K562 (cell line): ENCODE measurements at regions not wholly inside any gene's neighbourhood (a gene's known extent, or its start where the extent isn't known, plus 50 kb on each side); places are given as distances from the start of the nearest gene placed in this dataset.

Source experiments
- ATAC-seq: fragments of 200-7000 bp; cut with Tn5 transposase; 3 replicates; pipeline ENCODE4 v1.9.1; 2020; ENCODE audit warnings: moderate library complexity
- BruUV-seq: library from RNA; stranded (reverse); fragments of 400-500 nt; replicated peaks from 2 replicates; lab custom pipeline; 2021; lab: Mats Ljungman, UMichigan
- CTCF ChIA-PET: fragments of 300-600 bp; formaldehyde crosslinking; extraction: SDS; loops from one replicate; lab custom pipeline; 2021; ENCODE audit warnings: low intra/inter-chr PET ratio; lab: Yijun Ruan, JAX
- POLR2A ChIA-PET: fragments of 300-600, 350-650 bp; sonication (Branson Sonifier 250); formaldehyde crosslinking; extraction: SDS; loops from one replicate; lab custom pipeline; 2021; ENCODE audit warnings: antibody characterized with exemption, inconsistent platforms; lab: Yijun Ruan, JAX
- DNase-seq, 4 experiments: peaks; one replicate each; pipeline versions ENCODE4 v3.0.0 to v3.0.0-alpha.2; 2011 to 2018; ENCODE audit warnings: low spot score in 3 of 4, mixed read lengths in 3 of 4; ENCODE audit errors: extremely low read depth in 1 of 4
- FAIRE-seq: peaks from 2 replicates; lab custom pipeline; 2011; peaks lifted over from hg19 to GRCh38; lab: Jason Lieb, UNC
- H2AFZ ChIP-seq: 2 replicates; pipeline ENCODE4 v1.6.0; 2011; ENCODE audit warnings: low read depth, low read length, control low read depth, inconsistent platforms
- H3K27ac ChIP-seq: fragments of 200-600 bp; 3 replicates; pipeline ENCODE4 v1.8.0; 2011; ENCODE audit warnings: low read depth, mild to moderate bottlenecking, control low read depth, inconsistent platforms, low read length, moderate library complexity, mixed read lengths; ENCODE audit errors: extremely low read depth
- H3K27me3 ChIP-seq, 2 experiments: fragments of 300-600 bp in 1 of 2; 2 replicates in 1 of 2; 3 replicates in 1 of 2; pipeline versions ENCODE4 v1.6.0 to v1.8.0; 2011; ENCODE audit warnings: inconsistent platforms in 2 of 2, low read length in 2 of 2, mild to moderate bottlenecking in 1 of 2, mixed read lengths in 1 of 2, moderate library complexity in 1 of 2; ENCODE audit not compliant: control insufficient read depth in 2 of 2, insufficient read depth in 2 of 2
- H3K36me3 ChIP-seq: fragments of 300-600 bp; 3 replicates; pipeline ENCODE4 v1.8.0; 2011; ENCODE audit warnings: mild to moderate bottlenecking, low read length, inconsistent platforms; ENCODE audit not compliant: control insufficient read depth, insufficient read depth
- H3K4me1 ChIP-seq, 2 experiments: fragments of 200-600 bp in 1 of 2; replicated peaks in 1 of 2; 2 replicates in 1 of 2; 3 replicates in 1 of 2; pipeline versions ENCODE4 v1.5.1 to v1.8.0; 2011; ENCODE audit warnings: inconsistent platforms in 2 of 2, low read length in 2 of 2, mild to moderate bottlenecking in 1 of 2, mixed read lengths in 1 of 2, moderate library complexity in 1 of 2; ENCODE audit not compliant: control insufficient read depth in 2 of 2, insufficient read depth in 2 of 2
- H3K4me2 ChIP-seq: 2 replicates; pipeline ENCODE4 v1.6.1; 2011; ENCODE audit warnings: low read length, control low read depth, inconsistent platforms, mixed read lengths; ENCODE audit not compliant: insufficient read depth
- H3K4me3 ChIP-seq: fragments of 200-600 bp; sonication (generic), shearing (Covaris generic); 2 replicates; pipeline ENCODE4 v1.5.1; 2016; ENCODE audit warnings: control low read depth, inconsistent platforms
- H3K79me2 ChIP-seq: fragments of 200-600 bp; 3 replicates; pipeline ENCODE4 v1.8.0; 2011; ENCODE audit warnings: low read length, inconsistent platforms; ENCODE audit not compliant: control insufficient read depth, insufficient read depth
- H3K9ac ChIP-seq, 2 experiments: 2 replicates each; pipeline versions ENCODE4 v1.6.0 to v1.6.1; 2011; ENCODE audit warnings: low read depth in 2 of 2, low read length in 2 of 2, control low read depth in 1 of 2, inconsistent platforms in 1 of 2, mild to moderate bottlenecking in 1 of 2, mixed read lengths in 1 of 2; ENCODE audit not compliant: insufficient read depth in 1 of 2
- H3K9me1 ChIP-seq: one replicate; pipeline ENCODE4 v1.6.0; 2011; ENCODE audit warnings: inconsistent platforms, mild to moderate bottlenecking, low read length, moderate library complexity; ENCODE audit not compliant: control insufficient read depth, insufficient read depth
- H3K9me3 ChIP-seq: replicated peaks from 2 replicates; pipeline ENCODE4 v1.5.1; 2011; ENCODE audit warnings: low read depth, low read length, inconsistent platforms; ENCODE audit not compliant: control insufficient read depth, insufficient read depth
- H4K20me1 ChIP-seq: replicated peaks from 2 replicates; pipeline ENCODE4 v1.6.1; 2011; ENCODE audit warnings: low read length, inconsistent platforms, mixed read lengths; ENCODE audit not compliant: control insufficient read depth, insufficient read depth
- CBX8 ChIP-seq: fragments of 200-600 bp; sonication (generic); IDR thresholded peaks from 2 replicates; pipeline ENCODE4 v1.6.1; 2012; ENCODE audit warnings: borderline replicate concordance, mixed run types, low read depth, mild to moderate bottlenecking, moderate library complexity, mixed read lengths, low read length, control low read depth, inconsistent platforms; ENCODE audit not compliant: poor library complexity, severe bottlenecking; ENCODE audit errors: extremely low read depth
- CREM ChIP-seq: IDR thresholded peaks from 2 replicates; pipeline ENCODE4 v1.6.1; 2014; ENCODE audit warnings: antibody characterized with exemption, low read depth
- ETV1 ChIP-seq: fragments of 450-650 bp; conservative IDR thresholded peaks from 2 replicates; pipeline ENCODE4 v1.6.1; 2016; ENCODE audit warnings: missing genetic modification characterization, control low read depth, low read depth, missing compliant biosample characterization
- FUS ChIP-seq: fragments of 200-400 bp; formaldehyde crosslinking; optimal IDR thresholded peaks from 2 replicates; pipeline ENCODE3; 2017; ENCODE audit warnings: low read depth, low read length
- GTF2E2 ChIP-seq: fragments of 200-800 bp; sonication (Bioruptor generic); IDR thresholded peaks from 2 replicates; pipeline ENCODE4 v1.6.1; 2016; ENCODE audit warnings: missing genetic modification characterization, missing compliant biosample characterization
- KDM1A ChIP-seq, 2 experiments: fragments of 450-650 bp; IDR thresholded peaks; 2 replicates each; pipeline ENCODE4 v1.6.1; 2016; ENCODE audit warnings: mild to moderate bottlenecking in 2 of 2
- PHB2 ChIP-seq: fragments of 450-650 bp; IDR thresholded peaks from 2 replicates; pipeline ENCODE4 v1.6.1; 2017; ENCODE audit warnings: low read depth
- RBFOX2 ChIP-seq: fragments of 200-400 bp; formaldehyde crosslinking; IDR thresholded peaks from 2 replicates; pipeline ENCODE4 v1.6.1; 2017; ENCODE audit warnings: low read depth, mild to moderate bottlenecking, low read length, moderate library complexity
- STAT5A ChIP-seq: IDR thresholded peaks from 2 replicates; pipeline ENCODE4 v1.6.1; 2012; ENCODE audit warnings: low read length, inconsistent platforms, borderline replicate concordance
- ZNF175 ChIP-seq: fragments of 200-800 bp; sonication (Bioruptor generic); IDR thresholded peaks from 2 replicates; pipeline ENCODE4 v1.6.1; 2016; ENCODE audit warnings: low read depth, mild to moderate bottlenecking, missing genetic modification characterization, missing compliant biosample characterization
- ZNF212 ChIP-seq: fragments of 450-650 bp; formaldehyde crosslinking; IDR thresholded peaks from 2 replicates; pipeline ENCODE4 v1.4.0; 2020; ENCODE audit warnings: mild to moderate bottlenecking
- ZNF561 ChIP-seq: fragments of 450-650 bp; formaldehyde crosslinking; conservative IDR thresholded peaks from 2 replicates; pipeline ENCODE4 v1.4.0; 2020; ENCODE audit warnings: mild to moderate bottlenecking, moderate library complexity
- ZNF644 ChIP-seq: fragments of 200-800 bp; sonication (Bioruptor generic); IDR thresholded peaks from 2 replicates; pipeline ENCODE4 v1.6.1; 2016; ENCODE audit warnings: low read depth, missing genetic modification characterization, missing compliant biosample characterization
- WGBS: fragments of 100-300 bp; shearing (Covaris generic); methylation state at CpG from one replicate; pipeline ENCODE4 v1.1.6; 2016; ENCODE audit warnings: low coverage, mixed read lengths; ENCODE audit not compliant: insufficient coverage; ENCODE audit errors: missing lambda C conversion rate; 5-methylcytosine and 5-hydroxymethylcytosine counted together
- in situ Hi-C: fragments of 300-500 bp; cut with MboI; formaldehyde crosslinking; loops from 4 replicates; pipeline ENCODE4 v1.15.0; 2018; ENCODE audit warnings: inconsistent platforms, mixed read lengths
- intact Hi-C: fragments of 100-400 bp; cut with micrococcal nuclease; formaldehyde crosslinking; loops from 2 replicates; pipeline ENCODE4 v1.14.2; 2022
- TF ChIP-seq, protein P1 (sequence below): fragments of 450-650 bp; IDR thresholded peaks from 2 replicates; pipeline ENCODE4 v1.6.1; 2018; ENCODE audit not compliant: partially characterized antibody
- TF ChIP-seq, protein P2 (sequence below): sonication (generic); formaldehyde crosslinking; IDR thresholded peaks from 2 replicates; pipeline ENCODE4 v1.8.0; 2022; ENCODE audit warnings: missing genetic modification reagents, mild to moderate bottlenecking, borderline replicate concordance
- TF ChIP-seq, protein P3 (sequence below): fragments of 450-650 bp; formaldehyde crosslinking; IDR thresholded peaks from 2 replicates; pipeline ENCODE4 v1.4.0; 2020; ENCODE audit warnings: mild to moderate bottlenecking, moderate library complexity

DNA sequence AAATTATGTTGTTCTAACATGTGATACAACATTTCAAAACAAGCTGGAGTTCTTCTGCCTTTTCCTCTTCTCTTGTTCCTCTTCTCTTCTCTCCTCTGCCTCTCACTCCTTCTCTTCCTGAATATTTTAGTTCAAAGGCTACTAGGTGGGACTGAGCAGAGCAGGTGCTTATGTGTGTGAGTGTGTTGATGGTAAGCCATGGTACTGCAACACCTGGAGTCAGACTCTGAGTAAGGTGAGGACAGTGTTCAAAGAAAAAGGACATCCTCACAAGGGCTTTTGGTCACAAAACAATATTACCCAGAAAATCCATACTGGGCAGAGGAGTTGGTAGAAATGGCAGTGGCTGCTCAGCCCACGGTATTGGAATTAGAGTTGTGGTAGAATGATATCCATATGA, 1188.7 kb downstream of the SLITRK1 start (continued):
- TF ChIP-seq CREM (no peak), ZNF644 (tag) (no peak), STAT5A (no peak), ZNF561 (CRISPR knock-in tag) (no peak), ZNF175 (CRISPR knock-in tag) (no peak), ZNF212 (CRISPR knock-in tag) (no peak), ETV1 (tag) (no peak), FUS (no peak)
- TF ChIP-seq, protein P1, sequence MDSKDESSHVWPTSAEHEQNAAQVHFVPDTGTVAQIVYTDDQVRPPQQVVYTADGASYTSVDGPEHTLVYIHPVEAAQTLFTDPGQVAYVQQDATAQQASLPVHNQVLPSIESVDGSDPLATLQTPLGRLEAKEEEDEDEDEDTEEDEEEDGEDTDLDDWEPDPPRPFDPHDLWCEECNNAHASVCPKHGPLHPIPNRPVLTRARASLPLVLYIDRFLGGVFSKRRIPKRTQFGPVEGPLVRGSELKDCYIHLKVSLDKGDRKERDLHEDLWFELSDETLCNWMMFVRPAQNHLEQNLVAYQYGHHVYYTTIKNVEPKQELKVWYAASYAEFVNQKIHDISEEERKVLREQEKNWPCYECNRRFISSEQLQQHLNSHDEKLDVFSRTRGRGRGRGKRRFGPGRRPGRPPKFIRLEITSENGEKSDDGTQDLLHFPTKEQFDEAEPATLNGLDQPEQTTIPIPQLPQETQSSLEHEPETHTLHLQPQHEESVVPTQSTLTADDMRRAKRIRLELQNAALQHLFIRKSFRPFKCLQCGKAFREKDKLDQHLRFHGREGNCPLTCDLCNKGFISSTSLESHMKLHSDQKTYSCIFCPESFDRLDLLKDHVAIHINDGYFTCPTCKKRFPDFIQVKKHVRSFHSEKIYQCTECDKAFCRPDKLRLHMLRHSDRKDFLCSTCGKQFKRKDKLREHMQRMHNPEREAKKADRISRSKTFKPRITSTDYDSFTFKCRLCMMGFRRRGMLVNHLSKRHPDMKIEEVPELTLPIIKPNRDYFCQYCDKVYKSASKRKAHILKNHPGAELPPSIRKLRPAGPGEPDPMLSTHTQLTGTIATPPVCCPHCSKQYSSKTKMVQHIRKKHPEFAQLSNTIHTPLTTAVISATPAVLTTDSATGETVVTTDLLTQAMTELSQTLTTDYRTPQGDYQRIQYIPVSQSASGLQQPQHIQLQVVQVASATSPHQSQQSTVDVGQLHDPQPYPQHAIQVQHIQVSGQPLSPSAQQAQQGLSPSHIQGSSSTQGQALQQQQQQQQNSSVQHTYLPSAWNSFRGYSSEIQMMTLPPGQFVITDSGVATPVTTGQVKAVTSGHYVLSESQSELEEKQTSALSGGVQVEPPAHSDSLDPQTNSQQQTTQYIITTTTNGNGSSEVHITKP = no peak

DNA sequence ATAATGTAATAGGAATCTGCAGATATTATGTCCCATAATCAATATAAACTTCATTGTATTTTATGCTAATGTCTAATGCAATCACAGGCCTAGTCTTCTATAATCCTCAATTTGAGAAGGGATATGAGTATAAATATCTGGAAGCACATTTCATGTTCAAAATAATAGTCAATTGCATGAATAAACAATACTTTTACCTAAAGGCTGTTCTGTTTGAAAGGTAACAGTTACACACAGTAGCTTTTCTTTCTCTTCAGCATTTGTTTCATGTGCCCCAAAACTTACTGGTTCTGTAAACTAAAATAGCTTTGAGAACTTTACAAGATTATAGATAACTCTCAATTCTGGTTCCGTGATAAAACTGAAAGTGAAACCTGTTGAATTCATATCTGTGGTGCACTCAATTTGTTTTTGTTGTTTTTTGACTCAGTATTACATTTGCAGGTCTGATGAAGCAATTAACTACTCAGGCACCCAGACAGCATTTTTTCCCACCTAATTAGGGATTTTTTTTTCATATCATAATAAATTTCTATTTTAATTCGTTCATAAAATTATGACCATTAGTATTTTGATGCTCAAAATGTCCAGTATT, 1193.8 kb downstream of the SLITRK1 start:
- Histone ChIP-seq H3K27ac (no peak overlapping the region), H3K27me3 (no peaks in the 10 kb centered on the region), H3K9me3 (no peaks in the 10 kb centered on the region), H3K79me2 (no peaks in the 10 kb centered on the region), H3K4me1 (no peaks in the 10 kb centered on the region), H2AFZ (no peak overlapping the region), H4K20me1 (no peaks in the 10 kb centered on the region), H3K4me2 (no peak overlapping the region), H3K9me1 (no peaks in the 10 kb centered on the region), H3K36me3 (no peaks in the 10 kb centered on the region), H3K4me3 (no peak overlapping the region), H3K9ac (no peak overlapping the region)
- no TSS peak for BruUV-seq
- in situ Hi-C loops = no loop called here
- 8% methylated on average over 2 of the region's 2 CpGs for WGBS
- no peak for ATAC-seq
- DNase-seq = no peak
- TF ChIP-seq RBFOX2 (no peak), KDM1A (IDR thresholded peaks at IDR 0.05) (no peak), GTF2E2 (tag) (no peak), PHB2 (no peak), CBX8 (no peak)
- TF ChIP-seq, protein P2, sequence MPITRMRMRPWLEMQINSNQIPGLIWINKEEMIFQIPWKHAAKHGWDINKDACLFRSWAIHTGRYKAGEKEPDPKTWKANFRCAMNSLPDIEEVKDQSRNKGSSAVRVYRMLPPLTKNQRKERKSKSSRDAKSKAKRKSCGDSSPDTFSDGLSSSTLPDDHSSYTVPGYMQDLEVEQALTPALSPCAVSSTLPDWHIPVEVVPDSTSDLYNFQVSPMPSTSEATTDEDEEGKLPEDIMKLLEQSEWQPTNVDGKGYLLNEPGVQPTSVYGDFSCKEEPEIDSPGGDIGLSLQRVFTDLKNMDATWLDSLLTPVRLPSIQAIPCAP (CRISPR knock-in tag) = no peak
- TF ChIP-seq, protein P3, sequence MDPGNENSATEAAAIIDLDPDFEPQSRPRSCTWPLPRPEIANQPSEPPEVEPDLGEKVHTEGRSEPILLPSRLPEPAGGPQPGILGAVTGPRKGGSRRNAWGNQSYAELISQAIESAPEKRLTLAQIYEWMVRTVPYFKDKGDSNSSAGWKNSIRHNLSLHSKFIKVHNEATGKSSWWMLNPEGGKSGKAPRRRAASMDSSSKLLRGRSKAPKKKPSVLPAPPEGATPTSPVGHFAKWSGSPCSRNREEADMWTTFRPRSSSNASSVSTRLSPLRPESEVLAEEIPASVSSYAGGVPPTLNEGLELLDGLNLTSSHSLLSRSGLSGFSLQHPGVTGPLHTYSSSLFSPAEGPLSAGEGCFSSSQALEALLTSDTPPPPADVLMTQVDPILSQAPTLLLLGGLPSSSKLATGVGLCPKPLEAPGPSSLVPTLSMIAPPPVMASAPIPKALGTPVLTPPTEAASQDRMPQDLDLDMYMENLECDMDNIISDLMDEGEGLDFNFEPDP (CRISPR knock-in tag) = no peak
- FAIRE-seq = no peak
- CTCF ChIA-PET = no interaction called here
- POLR2A ChIA-PET = no interaction called here
- intact Hi-C loops = no loop called here
